ENCODE measurements at regions not wholly inside any gene's neighbourhood (a gene's known extent, or its start where the extent isn't known, plus 50 kb on each side); places are given as distances from the start of the nearest gene placed in this dataset.

DNA sequence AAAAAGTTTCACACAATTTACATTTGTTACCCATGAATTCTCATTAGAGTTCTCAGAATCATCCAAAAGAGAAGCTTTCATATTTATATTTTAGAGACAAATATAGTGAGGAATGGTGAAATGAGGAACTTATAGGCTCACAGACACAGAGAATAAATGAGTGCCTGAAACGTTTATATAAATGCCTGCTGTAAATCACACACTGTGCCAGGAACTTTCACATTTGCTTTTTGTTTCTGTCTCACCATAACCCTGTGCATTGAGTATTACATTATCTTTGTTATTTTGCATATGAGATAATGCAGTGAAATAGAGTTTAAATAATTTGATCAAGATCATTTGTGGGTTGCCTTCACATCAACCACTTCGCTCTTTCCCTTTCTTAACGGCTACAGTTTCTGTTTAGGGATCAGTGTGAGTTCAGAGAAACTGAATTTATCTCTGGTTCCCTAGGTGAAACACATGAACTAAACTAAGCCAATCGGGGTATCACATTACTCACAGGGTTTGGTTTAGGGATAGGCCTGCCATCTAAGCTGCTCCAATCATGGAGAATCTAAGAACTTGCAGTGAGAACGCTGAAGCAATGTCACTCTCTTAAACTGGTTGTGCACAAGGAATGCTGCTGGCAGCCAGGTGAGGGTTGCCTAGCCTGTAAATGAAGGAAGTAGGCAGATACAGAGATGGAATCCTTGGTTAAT lies 1339.2 kb upstream of the TENM4 start:
- TF ChIP-seq CTCF (IDR thresholded peaks at IDR 0.05; ENCODE audit: low read depth, low read length, poor library complexity, severe bottlenecking) (no peak), EZH2phosphoT487 (IDR thresholded peaks at IDR 0.05; ENCODE audit: borderline replicate concordance, low read length) (no peak)
